Omental fat pad (tissue), 3 donors: ENCODE measurements at regions not wholly inside any gene's neighbourhood (a gene's known extent, or its start where the extent isn't known, plus 50 kb on each side); places are given as distances from the start of the nearest gene placed in this dataset.
"Not testable (repeated sequence)": the region's sequence is repeated elsewhere in the genome, so short reads cannot be mapped to it uniquely, and the experiment has no call there.

Source experiments
- ATAC-seq: fragments of 150-250 bp; one replicate; pipeline ENCODE4 v1.9.1; 2016; ENCODE audit warnings: mild to moderate bottlenecking, moderate library complexity; ENCODE audit not compliant: low FRiP score
- DNase-seq: peaks from one replicate; pipeline ENCODE4 v3.0.0-alpha.2; 2019; ENCODE audit warnings: low spot score
- CTCF ChIP-seq, 3 donors: fragments of 450-650 bp; IDR thresholded peaks; one replicate each; pipeline ENCODE4 v1.5.1; 2016 to 2017; ENCODE audit warnings: antibody characterized with exemption in 3 of 3, mild to moderate bottlenecking in 3 of 3, moderate library complexity in 2 of 3

GRCh38 chr10:7039859-7040258 lies 371.0 kb downstream of the SFMBT2 start:
- ATAC-seq (no peak), DNase-seq (no peak)
- no peak for TF ChIP-seq CTCF (IDR thresholded peaks at IDR 0.05)

- ATAC-seq (no peak), DNase-seq (no peak)
- no peak for TF ChIP-seq CTCF (IDR thresholded peaks at IDR 0.05)
Measured at GRCh38 chr10:7038416-7038815, 372.4 kb downstream of the SFMBT2 start.

DNA sequence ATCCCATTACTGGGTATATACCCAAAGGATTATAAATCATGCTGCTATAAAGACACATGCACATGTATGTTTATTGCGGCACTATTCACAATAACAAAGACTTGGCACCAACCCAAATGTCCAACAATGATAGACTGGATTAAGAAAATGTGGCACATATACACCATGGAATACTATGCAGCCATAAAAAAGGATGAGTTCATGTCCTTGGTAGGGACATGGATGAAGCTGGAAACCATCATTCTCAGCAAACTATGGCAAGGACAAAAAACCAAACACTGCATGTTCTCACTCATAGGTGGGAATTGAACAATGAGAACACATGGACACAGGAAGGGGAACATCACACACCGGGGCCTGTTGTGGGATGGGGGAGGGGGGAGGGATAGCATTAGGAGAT lies 373.4 kb downstream of the SFMBT2 start:
- not testable (repeated sequence) for ATAC-seq, DNase-seq

GRCh38 chr10:7036951-7037350 lies 373.9 kb downstream of the SFMBT2 start:
- TF ChIP-seq CTCF (IDR thresholded peaks at IDR 0.05), result no peak
- no peak for ATAC-seq
- DNase-seq, result no peak

GRCh38 chr10:7035126-7035761 lies 375.6 kb downstream of the SFMBT2 start:
- TF ChIP-seq CTCF (IDR thresholded peaks at IDR 0.05), result no peak
- ATAC-seq (no peak), DNase-seq (no peak)

- ATAC-seq, result no peak
Measured at GRCh38 chr10:7033031-7033430, 377.8 kb downstream of the SFMBT2 start.

DNA sequence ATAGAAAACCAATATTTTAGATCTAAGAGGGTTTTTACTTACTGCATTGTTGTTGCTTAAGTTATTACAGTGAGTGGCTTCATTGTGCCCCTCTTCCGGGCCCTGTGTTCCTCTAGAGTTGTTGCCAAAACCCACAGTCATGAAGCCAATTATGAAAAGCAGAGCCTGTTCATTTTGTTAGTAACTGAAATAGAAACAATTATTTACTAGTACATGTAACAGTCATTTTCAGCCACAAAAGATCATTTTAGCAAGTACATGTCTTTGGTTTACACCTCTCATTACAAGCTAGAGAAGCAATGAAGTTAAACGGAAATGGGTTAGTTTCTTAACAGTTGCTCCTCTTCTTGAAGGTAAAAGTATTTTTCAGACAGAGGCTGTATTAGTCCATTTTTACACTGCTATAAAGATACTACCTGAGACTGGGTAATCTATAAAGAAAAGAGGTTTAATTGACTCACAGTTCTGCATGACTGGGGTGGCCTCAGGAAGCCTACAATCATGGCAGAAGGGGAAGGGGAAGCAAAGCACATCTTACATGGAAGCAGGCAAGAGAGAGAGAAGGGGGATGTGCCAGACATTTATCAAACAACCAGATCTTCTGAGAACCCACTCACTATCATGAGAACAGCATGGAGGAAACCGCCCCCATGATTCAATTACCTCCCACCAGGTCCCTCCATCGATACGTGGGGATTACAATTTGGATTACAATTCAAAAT lies 380.5 kb downstream of the SFMBT2 start:
- ATAC-seq (no peak), DNase-seq (no peak)
- TF ChIP-seq CTCF (IDR thresholded peaks at IDR 0.05), result no peak

More at GRCh38 chr10:7033031-7033430, 377.8 kb downstream of the SFMBT2 start:
- no peak for DNase-seq
- TF ChIP-seq CTCF (IDR thresholded peaks at IDR 0.05), result no peak
